ENCODE measurements at regions not wholly inside any gene's neighbourhood (a gene's known extent, or its start where the extent isn't known, plus 50 kb on each side); places are given as distances from the start of the nearest gene placed in this dataset.

DNA sequence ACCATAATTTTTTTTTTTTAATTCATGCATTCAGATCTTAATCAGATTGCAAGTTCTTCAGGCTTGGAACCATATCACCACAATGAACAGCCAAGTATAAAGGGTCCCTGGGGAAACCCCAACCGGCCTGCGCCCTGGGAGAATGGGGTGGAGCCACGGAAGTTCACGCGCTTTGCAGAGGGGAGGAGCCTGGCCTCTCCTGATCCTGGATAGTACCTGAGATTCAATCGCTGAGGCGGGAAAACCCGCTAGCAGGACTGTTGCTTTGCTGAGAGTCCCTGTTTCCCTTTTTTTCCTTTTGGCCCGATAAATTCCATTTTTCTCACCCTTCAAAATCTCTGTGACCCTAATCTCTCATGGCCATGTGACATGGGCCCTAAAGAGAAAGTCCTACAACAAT, 385.1 kb downstream of the IRS2 start:
- TF ChIP-seq, protein P1, sequence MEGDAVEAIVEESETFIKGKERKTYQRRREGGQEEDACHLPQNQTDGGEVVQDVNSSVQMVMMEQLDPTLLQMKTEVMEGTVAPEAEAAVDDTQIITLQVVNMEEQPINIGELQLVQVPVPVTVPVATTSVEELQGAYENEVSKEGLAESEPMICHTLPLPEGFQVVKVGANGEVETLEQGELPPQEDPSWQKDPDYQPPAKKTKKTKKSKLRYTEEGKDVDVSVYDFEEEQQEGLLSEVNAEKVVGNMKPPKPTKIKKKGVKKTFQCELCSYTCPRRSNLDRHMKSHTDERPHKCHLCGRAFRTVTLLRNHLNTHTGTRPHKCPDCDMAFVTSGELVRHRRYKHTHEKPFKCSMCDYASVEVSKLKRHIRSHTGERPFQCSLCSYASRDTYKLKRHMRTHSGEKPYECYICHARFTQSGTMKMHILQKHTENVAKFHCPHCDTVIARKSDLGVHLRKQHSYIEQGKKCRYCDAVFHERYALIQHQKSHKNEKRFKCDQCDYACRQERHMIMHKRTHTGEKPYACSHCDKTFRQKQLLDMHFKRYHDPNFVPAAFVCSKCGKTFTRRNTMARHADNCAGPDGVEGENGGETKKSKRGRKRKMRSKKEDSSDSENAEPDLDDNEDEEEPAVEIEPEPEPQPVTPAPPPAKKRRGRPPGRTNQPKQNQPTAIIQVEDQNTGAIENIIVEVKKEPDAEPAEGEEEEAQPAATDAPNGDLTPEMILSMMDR (IDR thresholded peaks at IDR 0.05) = no peak
- TF ChIP-seq POLR2A (IDR thresholded peaks at IDR 0.05) = no peak
